ENCODE measurements at regions not wholly inside any gene's neighbourhood (a gene's known extent, or its start where the extent isn't known, plus 50 kb on each side); places are given as distances from the start of the nearest gene placed in this dataset.
A peak's percentile ranks its signal among the peaks of the same experiment; 100 is the strongest.

DNA sequence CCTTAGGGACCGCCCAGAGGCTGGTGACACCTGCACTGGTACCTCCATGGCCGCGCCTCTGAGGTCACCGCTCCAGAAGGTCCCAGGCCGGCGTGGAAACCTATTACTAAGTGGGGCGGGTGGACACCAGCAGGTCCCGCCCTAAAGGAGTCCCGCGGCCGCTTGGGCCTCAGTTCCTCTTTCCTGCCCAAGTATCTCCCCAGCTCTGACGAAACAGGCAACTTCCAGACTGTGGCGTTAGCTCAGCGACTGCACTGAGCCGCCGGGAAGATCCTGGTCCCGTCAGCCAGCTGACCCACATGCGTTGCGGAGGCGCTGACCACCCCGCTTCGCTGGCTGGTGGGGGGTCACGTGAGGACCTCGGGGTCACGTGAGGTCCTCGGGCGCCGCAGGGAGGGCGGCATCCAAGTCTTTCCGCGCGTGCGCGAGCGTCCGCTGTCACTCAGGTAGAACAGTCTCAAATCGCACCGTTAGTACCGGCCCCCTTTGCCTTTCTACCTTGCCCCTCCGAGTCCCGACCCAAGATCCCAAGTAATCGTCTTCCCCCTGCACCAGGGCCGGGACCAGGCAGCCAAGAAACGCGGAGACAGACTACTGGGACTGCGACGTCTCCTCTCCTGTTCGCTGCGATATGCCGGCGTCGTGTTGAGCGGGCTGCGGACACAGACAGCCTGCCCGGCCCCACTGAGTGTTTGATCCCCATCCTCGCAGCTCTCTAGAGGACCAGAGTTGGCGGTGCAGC, 53.7 kb upstream of the KDM4C start:
- DNase-seq (ENCODE audit: low spot score): peak; percentile 46

DNA sequence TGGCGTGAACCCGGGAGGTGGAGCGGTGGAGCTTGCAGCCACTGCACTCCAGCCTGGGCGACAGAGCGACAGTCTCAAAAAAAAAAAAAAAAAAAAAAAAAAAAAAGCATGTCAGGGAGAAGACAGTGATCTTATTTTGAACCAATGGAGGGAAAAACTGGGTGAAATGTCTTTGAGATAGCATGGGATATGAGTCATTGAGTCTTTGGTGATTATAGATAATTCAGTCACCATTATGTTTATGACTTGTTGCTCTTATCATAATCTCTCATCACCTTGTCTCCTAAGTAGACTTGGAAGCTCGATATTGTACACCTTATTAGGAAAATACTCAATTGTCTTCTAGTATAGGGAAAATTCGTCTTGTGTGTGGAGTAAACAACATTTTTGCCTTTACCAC, 55.1 kb upstream of the KDM4C start:
- no peak for DNase-seq (ENCODE audit: low spot score)

DNA sequence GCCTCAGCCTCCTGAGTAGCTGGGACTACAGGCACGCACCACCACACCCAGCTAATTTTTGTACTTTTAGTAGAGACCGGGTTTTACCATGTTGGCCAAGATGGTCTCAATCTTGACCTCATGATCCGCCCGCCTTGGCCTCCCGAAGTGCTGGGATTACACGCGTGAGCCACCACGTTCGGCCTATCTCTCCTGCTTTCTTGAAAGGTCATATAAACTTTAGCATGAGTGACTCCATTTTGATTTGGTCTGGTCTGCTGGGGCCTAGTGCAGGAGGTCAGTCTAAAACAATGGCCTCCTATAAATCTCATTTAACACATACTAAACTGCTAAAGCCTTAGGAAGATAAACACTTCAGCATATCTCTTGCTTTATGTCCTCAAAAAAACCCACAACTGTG, 50.6 kb upstream of the GLDC start:
- no peak for DNase-seq (ENCODE audit: low spot score)

DNA sequence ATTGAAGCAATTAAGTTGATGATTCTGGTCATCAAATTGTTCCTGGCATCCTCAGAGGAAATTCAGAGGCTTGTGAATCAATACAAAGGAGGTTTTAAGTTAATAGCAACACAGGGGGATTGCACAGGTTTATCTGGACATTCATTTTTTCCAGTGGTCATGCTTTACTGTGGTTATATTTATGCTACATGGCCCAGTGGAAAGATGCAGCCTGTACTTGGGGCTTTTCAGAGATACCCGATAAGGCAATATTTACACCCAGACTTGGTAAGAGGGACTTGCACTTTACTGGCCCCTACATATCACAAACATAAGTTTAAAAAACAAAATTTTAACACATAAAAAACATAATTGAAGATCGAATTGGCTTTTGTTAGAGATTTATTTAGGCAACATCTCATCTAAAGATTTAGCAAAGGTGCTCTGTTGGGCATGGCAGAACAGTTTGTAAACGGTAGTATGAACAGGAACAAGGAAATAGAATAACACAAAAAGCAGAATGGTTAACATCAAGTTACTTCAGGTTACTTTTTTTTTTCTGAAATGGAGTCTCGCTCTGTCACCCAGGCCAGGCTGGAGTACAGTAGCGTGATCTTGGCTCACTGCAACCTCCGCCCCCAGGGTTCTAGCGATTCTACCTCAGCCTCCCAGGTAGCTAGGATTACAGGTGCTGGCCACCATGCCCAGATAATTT, 49.7 kb upstream of the GLDC start:
- no peak for DNase-seq (ENCODE audit: low spot score)

All from kidney capillary endothelial cell (primary cell).